ENCODE measurements at regions not wholly inside any gene's neighbourhood (a gene's known extent, or its start where the extent isn't known, plus 50 kb on each side); places are given as distances from the start of the nearest gene placed in this dataset.
"Not testable (repeated sequence)": the region's sequence is repeated elsewhere in the genome, so short reads cannot be mapped to it uniquely, and the experiment has no call there.

DNA sequence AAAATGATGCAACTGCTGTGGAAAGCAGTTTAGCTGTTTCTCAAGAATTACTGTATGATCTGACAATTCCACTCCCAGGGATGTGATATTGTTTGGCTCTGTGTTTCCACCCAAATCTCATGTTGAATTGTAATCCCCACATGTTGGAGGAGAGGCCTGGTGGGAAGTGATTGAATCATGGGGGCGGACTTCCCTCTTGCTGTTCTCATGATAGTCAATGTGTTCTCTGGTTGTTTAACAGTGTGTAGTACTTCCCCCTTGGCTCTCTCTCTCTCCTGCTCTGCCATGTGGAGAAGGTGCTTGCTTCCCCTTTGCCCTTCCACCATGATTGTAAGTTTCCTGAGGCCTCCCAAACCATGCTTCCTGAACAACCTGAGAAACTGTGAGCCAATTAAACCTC lies 93.4 kb upstream of the CPM start:
- intact Hi-C loops (cut with micrococcal nuclease), result no loop called here
- DNase-seq, result no peak
- ATAC-seq, result peak; percentile 26

DNA sequence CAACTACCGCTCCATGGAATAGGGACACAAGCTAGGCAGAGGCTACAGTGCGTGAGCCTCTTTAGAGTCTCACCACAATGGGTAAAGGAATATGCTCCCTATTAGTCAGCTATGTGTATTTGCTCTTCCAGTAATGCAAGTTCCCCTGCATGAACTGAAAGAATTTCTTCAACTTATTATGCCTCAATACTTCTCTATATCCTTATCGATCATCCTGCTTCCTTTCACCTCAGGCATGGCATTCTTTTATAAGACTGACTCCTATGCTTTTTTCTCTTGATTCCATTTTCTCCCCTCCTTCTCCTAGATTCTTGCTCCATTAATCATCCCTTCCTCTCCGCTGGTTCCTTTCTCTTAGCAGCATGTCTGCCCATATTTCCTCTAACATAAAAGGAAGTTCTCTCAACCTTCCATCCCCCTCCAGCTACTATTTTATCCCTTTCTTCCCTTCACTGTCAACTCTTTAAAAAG lies 94.5 kb upstream of the CPM start:
- ATAC-seq (no peak), DNase-seq (no peak)
- intact Hi-C loops (cut with micrococcal nuclease), result no loop called here

DNA sequence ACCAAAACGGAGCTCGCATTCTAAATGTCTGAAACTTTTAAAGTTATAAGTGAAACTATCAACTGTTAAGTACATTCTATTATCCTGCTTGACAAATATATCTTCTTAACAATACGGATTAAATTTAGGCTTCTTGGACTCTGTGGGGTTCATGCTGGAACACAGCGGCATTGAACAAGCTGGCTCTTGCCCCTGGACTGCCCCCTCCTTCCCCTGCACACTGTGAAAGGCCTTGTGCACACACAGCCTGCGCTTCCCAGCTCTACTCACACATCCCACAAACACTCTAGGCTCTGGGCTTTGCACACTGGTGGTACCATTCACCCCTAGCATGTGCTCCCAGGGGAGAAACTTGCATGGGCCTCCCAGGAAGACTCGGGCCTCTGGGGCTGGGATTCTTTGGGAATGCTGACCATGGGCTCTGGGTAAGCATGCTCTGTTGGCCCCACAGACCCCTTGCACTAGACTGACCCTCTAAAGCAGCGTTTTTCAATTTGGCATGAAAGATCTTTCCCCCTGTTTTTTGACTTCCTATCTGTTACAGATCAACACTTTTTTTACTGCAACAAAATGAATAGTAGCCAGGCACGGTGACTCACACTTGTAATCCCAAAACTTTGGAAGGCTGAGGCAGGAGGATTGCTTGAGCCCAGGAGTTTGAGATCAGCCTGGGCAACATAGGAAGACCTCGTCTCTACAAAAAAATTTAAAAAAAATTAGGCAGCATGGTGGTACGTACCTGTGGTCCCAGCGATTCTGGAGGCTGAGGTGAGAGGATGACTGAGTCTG lies 96.2 kb upstream of the CPM start:
- DNase-seq, result no peak
- intact Hi-C loops (cut with micrococcal nuclease), result no loop called here
- ATAC-seq, result no peak

DNA sequence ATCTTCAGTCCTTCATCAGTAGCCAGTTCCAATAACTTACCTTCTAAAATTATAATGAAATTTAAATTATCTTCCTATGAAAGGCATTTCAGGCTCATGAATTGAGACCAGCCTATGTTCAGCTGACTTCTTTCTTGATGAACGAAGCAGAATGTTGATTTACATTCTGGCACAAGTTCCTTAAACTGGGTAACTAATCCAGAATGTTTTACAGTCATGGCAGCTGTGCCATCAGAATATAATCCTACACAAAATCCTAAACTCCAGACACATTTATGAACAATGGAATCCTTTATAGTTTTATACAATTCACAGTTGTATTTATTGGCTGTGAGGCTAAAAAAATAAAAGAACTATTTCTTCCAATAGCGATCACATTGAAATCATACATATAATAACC lies 97.3 kb upstream of the CPM start:
- intact Hi-C loops (cut with micrococcal nuclease), result no loop called here

GRCh38 chr12:69036533-69036932 lies 103.6 kb upstream of the CPM start:
- ATAC-seq, result no peak
- no peak for DNase-seq
- intact Hi-C loops (cut with micrococcal nuclease), result no loop called here

More for the DNA sequence above, 97.3 kb upstream of the CPM start:
- no peak for DNase-seq
- ATAC-seq, result no peak

DNA sequence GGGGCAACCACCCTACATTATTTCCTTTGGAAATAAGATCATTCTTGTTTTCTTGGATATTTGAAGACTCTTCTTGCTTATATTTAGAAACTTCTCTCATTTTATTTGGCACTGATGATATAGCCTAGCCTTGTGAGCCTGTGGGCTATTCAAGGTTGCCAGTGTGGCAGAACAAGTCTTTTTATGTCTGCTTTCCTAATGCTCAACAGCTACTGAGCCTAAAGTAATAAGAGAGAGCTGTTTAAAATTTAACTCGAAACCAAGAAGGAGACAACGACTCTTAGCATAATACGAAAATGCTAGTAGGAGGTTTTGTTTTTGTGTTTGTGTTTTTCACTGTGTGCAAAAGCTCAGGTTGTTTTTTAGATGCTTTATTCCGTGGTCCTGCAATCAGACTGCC lies 104.0 kb upstream of the CPM start:
- intact Hi-C loops (cut with micrococcal nuclease), result no loop called here
- ATAC-seq (no peak), DNase-seq (no peak)

- peak; percentile 66 for ATAC-seq
- intact Hi-C loops (cut with micrococcal nuclease), result no loop called here
- no peak for DNase-seq
Observed at GRCh38 chr12:69039911-69040310, 106.9 kb upstream of the CPM start.

DNA sequence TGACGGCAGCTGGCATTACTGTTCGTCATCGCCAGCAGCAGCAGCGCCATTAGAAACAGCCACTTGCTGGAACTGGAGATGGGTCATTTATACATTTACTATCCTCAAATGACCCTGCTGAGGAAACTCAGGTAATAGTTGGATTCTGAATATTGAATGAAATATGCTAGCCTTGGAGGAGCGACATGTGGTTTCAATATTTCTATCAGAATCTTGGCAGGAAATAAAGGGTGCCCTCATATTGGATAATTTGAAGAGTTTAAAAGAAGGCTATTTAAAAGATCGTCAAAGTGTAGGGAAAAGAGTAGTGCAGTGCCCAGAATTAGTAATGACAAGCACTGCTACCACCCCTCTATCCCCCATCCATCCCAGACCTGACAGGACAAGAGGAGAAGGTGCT lies 109.6 kb upstream of the CPM start:
- ATAC-seq (no peak), DNase-seq (no peak)
- intact Hi-C loops (cut with micrococcal nuclease), result no loop called here

GRCh38 chr12:69042970-69043369 lies 110.0 kb upstream of the CPM start:
- ATAC-seq (no peak), DNase-seq (no peak)
- intact Hi-C loops (cut with micrococcal nuclease), result no loop called here

GRCh38 chr12:69044887-69045286 lies 111.9 kb upstream of the CPM start:
- ATAC-seq (no peak), DNase-seq (no peak)
- intact Hi-C loops (cut with micrococcal nuclease), result no loop called here

DNA sequence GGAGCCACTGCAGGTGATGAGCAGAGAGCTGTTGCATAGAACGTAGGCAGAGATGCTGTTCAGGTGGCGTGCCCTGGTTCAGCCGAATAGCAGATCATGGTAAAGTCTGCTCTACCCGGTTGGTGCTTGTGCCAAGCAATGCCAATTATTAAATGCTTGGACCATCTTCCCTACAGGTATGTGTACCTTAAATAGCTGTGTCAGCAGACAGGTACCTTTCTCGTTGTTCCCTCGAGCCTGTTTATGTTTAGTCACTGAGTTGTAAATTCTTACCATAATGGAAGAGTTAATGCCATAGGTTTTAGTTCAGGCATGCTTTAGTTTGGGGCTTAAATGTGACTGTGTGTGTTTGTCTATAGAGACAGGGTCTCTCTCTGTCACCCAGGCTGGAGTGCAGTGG lies 112.5 kb upstream of the CPM start:
- intact Hi-C loops (cut with micrococcal nuclease), result no loop called here
- ATAC-seq, result no peak
- no peak for DNase-seq

GRCh38 chr12:69046363-69046762 lies 113.4 kb upstream of the CPM start:
- ATAC-seq, result no peak
- DNase-seq, result no peak
- intact Hi-C loops (cut with micrococcal nuclease), result no loop called here

DNA sequence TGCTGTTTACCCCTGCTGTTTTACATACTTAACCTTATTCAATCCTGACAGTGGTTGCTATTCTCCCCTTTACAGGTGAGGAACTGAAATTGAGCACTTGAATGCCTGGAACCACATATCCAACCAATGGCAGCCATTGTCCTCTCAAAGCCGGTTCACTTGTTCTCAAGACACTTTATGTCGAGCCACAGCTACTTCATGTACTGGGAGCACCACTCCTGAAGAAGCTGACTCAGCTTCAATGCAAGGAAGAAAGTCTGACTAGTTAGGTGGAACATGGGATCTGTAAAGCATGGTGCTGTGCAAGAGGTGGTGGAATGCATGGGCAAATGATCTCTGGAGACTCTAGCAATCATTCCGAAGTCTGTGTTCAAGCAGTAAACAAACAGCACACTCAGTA lies 113.9 kb upstream of the CPM start:
- DNase-seq (no peak), ATAC-seq (no peak)
- intact Hi-C loops (cut with micrococcal nuclease), result no loop called here

GRCh38 chr12:69047990-69048389 lies 115.0 kb upstream of the CPM start:
- DNase-seq (no peak), ATAC-seq (no peak)
- intact Hi-C loops (cut with micrococcal nuclease), result no loop called here

DNA sequence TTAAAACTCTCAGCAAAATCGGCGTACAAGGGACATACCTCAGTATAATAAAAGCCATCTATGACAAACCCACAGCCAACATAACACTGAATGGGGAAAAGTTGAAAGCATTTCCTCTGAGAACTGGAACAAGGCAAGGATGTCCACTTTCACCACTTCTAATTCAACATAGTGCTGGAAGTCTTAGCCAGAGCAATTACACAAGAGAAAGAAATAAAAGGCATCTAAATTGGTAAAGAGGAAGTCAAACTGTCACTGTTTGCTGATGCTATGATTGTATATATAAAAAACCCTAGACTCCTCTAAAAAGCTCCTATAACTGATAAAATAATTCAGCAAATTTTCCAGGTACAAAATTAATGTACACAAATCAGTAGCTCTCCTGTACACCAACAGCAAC lies 116.9 kb upstream of the CPM start:
- ATAC-seq; intact Hi-C loops (cut with micrococcal nuclease); DNase-seq: not testable (repeated sequence)

- intact Hi-C loops (cut with micrococcal nuclease), result no loop called here
- no peak for DNase-seq
- ATAC-seq, result no peak
Observed at GRCh38 chr12:69052613-69053408, 119.8 kb upstream of the CPM start.

DNA sequence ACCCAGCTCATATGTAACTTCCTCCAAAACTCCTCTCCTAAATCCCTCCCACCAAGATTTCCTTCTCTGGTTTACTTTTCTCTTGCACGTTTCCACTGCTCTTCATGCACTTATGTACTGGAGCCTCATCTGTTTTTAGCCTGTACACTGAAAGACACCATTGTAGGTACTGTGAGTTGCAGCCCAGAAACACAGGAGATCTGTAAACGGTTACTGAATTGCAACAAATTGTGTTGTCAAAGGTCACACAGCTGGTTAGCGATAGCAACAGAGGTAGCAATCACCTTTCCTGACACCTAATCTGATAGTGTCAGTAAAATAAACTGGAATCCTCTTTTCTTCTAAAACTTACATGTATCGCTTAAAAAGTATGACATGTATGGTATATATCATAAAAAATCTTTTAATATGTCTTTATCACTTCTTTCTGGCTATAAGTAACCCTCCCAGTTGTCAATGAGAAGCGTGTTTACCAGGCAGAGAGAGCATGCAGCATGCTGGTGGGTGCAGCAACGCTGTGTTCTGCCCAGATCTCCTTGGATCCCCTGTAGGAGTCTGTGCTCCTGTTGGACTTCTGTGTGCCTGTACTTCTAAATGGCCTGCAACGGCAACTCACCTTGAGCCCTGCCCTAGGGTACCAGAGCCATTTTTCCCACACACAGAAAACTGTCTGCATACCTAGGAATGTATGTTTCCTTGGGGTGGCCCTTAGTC lies 121.5 kb upstream of the CPM start:
- ATAC-seq (no peak), DNase-seq (no peak)
- intact Hi-C loops (cut with micrococcal nuclease), result no loop called here

GRCh38 chr12:69055280-69055679 lies 122.3 kb upstream of the CPM start:
- intact Hi-C loops (cut with micrococcal nuclease), result no loop called here

DNA sequence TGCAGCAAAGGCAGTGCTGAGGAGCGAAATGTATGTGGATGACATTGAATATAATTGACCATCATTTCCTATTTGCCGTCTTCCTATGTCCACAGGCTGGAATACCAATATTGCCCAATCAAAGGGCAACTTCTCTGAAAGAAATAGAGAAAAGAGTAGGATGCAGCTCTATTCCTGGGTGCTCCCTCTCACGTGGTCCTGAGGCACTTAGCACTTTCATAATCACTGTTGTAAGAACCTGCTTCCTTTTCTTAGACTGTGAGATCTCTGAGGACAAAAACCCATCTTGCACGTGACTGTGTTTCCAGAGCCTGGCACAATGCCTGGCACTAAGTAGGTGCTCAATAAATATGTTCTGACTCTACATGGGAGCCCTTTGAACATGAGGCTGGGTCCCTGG lies 122.7 kb upstream of the CPM start:
- no peak for DNase-seq
- ATAC-seq, result peak; percentile 54
- intact Hi-C loops (cut with micrococcal nuclease), result no loop called here

More at GRCh38 chr12:69055280-69055679, 122.3 kb upstream of the CPM start:
- DNase-seq (no peak), ATAC-seq (no peak)

All from left ventricle myocardium superior (tissue), 1 donor.